MM.1S (cell line): ENCODE measurements at regions not wholly inside any gene's neighbourhood (a gene's known extent, or its start where the extent isn't known, plus 50 kb on each side); places are given as distances from the start of the nearest gene placed in this dataset.

Source experiments
- EZH2 ChIP-seq: fragments of 300-600 bp; sonication (generic); optimal IDR thresholded peaks from 2 replicates; pipeline ENCODE3; 2017; ENCODE audit warnings: low read depth, mild to moderate bottlenecking, antibody characterized with exemption, low read length, mixed read lengths
- TF ChIP-seq, protein P1 (sequence below): fragments of 300-600 bp; sonication (generic); IDR thresholded peaks from 2 replicates; pipeline ENCODE4 v1.5.1; 2016; ENCODE audit warnings: antibody characterized with exemption, low read length, mixed read lengths

DNA sequence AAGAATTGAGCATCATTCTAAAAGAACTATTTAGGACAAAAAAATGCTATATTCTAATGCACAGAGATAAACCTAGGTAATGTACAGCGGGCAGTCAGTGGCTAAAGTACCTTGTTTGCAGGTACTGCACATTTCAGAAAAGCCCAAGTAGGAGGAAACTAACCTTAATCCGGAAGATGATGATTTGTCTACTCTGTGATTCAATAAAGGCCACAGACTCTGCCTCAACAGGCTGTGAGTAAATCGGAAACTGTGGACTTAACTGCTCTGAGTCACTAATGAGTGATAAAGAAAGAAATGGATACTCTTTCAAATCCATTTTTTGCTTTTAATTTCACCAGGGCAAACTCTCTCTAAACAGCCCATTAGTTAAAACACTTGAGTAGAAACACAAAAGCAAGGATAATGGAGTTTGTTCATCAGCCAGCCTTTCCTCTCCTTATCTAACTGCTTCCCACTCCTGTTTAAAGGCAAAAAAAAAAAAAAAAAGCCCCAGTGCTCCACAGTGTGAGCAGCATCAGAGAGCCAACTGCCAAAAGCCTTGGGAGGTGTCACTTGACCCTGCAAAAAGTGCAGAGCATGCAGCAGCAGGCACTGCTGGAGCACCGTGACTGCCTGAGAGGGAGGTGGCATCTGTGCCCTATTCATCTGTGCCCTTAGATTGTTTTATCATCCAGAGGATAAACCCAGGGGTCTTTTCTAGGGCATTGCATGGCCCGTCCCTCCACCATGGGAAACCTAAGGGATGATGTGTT, 187.7 kb downstream of the SATB1 start:
- TF ChIP-seq, protein P1, sequence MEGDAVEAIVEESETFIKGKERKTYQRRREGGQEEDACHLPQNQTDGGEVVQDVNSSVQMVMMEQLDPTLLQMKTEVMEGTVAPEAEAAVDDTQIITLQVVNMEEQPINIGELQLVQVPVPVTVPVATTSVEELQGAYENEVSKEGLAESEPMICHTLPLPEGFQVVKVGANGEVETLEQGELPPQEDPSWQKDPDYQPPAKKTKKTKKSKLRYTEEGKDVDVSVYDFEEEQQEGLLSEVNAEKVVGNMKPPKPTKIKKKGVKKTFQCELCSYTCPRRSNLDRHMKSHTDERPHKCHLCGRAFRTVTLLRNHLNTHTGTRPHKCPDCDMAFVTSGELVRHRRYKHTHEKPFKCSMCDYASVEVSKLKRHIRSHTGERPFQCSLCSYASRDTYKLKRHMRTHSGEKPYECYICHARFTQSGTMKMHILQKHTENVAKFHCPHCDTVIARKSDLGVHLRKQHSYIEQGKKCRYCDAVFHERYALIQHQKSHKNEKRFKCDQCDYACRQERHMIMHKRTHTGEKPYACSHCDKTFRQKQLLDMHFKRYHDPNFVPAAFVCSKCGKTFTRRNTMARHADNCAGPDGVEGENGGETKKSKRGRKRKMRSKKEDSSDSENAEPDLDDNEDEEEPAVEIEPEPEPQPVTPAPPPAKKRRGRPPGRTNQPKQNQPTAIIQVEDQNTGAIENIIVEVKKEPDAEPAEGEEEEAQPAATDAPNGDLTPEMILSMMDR = no peak
- TF ChIP-seq EZH2 = no peak
